ENCODE measurements at regions not wholly inside any gene's neighbourhood (a gene's known extent, or its start where the extent isn't known, plus 50 kb on each side); places are given as distances from the start of the nearest gene placed in this dataset.
A peak's percentile ranks its signal among the peaks of the same experiment; 100 is the strongest.

GRCh38 chr16:52874042-52874441 is 178.7 kb downstream of the CHD9NB start:
- DNase-seq (ENCODE audit: low spot score): no peak

DNA sequence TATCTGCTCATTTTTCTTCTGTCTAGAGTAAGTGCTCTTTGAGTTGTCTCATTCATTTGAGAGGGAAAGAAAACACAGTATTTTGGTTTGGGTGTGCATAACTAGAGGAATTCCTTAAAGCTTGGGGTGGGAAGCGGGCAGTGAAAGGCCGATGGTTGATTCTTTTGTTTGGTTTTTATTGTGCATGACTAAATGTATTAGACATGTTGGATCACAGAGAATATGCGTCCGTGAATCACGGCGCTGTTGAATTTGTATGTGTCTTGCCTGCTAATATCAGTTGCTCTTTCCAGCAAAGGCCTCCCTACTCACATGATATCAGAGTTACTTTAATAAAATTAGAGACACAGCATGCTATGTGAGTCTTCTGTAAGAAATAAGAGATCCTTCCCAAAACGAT is 180.0 kb downstream of the CHD9NB start:
- DNase-seq (ENCODE audit: low spot score): no peak

DNA sequence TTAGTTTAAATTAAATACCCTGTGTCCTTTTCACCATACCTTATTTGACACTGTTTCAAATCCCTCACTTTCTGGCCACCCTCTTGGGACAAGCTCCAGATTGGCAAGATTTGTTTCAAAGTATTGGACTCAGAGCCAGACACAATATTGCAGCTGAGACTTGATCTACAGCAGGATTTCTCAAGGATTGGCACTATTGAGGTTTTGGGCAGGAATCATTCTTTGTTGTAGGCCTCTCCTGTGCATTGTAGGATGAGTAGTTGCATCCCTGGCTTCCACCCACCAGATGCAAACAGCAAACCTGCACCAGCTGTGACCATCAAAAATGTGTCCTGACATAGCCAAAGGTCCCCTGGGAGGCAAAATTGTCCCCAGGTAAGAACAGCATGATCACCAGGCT is 181.2 kb downstream of the CHD9NB start:
- no peak for DNase-seq (ENCODE audit: low spot score)

GRCh38 chr16:52869243-52869642 is 183.5 kb downstream of the CHD9NB start:
- no peak for DNase-seq (ENCODE audit: low spot score)

- DNase-seq (ENCODE audit: low spot score): no peak
Observed at GRCh38 chr16:52863000-52863399, 189.7 kb downstream of the CHD9NB start.

- peak; percentile 19 for DNase-seq (ENCODE audit: low spot score)
Observed at GRCh38 chr16:52861614-52862022, 191.1 kb downstream of the CHD9NB start.

DNA sequence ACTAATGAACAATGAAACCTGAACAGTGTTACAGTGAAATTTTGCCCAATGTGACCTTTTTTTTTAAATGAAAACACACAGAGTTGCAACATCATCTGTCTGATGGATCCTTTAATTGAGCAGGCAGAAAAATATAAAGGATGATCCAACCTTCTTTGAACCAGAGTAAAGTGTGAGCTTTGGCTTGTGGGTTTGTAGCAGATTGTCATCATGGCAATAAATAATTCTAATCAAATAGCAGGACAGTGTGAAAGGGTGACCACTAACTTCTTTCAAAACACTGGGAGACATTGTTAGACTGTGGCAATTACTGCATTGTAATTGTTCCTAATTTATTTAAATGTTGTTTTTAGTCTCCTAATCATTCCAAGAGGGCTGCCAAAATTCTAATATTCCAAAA is 197.2 kb downstream of the CHD9NB start:
- no peak for DNase-seq (ENCODE audit: low spot score)

DNA sequence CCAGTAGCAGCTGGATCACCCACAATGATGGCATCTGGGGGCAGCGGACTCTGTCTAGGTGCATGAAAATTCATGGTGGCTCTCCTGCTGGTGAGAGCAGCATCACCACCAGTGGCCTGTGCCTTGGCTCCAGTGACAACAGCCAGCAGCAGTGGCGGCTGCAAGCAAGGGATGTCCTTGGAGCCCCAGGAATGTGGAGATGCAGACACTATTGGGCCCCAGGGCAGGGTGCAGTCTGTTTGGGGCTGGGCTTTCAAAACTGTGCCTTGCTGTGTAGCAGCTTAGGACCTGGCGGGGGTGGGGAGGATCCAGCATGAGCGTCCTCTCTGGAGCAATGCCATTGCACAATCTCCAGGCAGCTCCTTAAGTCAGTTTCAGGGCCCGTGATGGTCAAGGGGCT is 199.7 kb downstream of the CHD9NB start:
- no peak for DNase-seq (ENCODE audit: low spot score)

DNA sequence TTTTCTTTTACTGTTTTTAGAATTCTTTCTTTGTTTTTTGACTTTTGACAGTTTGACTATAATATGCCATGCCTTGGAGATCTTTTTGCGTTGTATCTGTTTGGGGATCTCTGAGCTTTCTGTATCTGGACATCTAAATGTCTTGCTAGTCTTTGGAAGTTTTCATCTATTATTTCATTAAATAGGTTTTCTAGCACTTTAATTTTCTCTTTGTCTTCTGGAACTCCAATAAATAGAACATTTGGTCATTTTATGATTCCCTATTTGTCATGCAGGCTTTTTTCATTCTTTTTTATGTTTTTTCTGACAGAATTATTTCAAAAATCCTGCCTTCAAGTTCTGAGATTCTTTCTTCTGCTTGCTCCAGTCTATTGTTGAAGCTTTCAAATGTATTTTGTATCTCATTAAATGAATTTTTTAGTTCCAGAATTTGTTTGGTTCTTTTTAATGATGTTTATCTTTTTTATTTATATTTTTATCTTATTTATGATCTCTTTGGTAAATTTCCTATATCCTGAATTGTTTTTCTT is 201.4 kb downstream of the CHD9NB start:
- no peak for DNase-seq (ENCODE audit: low spot score)

DNA sequence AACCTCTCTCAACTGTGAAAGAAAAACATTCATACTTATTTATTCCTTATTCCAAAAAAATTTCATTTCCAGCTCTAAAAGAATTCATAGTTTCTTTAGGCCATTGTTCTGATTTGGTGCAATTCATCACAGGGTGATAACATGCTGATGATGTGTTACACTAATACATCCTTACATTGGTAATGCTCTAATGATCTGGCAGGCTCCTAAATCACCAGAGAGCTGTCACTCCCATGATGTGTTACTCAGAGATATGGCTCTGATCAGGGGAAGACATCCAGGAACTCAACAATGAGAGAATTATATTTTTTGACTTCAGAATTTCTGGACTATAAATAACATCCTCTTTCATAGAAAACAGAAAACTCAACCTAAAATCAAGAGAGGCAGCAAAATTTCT is 209.3 kb downstream of the CHD9NB start:
- no peak for DNase-seq (ENCODE audit: low spot score)

GRCh38 chr16:52837251-52837650 is 215.4 kb downstream of the CHD9NB start:
- DNase-seq (ENCODE audit: low spot score): peak; percentile 42

GRCh38 chr16:52834736-52835465 is 217.8 kb downstream of the CHD9NB start:
- DNase-seq (ENCODE audit: low spot score): no peak

DNA sequence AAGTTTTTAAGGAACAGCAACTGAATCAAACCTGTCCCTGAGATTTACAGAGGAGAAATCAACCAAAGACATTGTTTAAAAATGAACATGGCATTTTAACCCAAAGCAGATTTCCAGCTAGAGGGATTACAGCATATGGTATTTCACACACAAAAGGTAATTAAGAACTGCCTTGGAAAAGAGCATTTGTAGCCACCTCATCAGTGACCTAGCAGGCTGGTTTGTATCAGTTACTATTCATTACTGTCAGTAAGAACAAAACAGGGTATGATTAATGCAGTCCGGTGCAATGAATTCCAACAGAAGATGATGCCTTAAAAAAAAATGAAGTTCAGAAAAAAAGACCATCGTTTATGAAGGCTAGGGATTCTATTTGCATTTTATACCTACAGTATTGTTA is 219.9 kb downstream of the CHD9NB start:
- no peak for DNase-seq (ENCODE audit: low spot score)

- DNase-seq (ENCODE audit: low spot score): no peak
Observed at GRCh38 chr16:52827456-52827855, 225.2 kb downstream of the CHD9NB start.

- no peak for DNase-seq (ENCODE audit: low spot score)
Observed at GRCh38 chr16:52825892-52826291, 226.8 kb downstream of the CHD9NB start.

DNA sequence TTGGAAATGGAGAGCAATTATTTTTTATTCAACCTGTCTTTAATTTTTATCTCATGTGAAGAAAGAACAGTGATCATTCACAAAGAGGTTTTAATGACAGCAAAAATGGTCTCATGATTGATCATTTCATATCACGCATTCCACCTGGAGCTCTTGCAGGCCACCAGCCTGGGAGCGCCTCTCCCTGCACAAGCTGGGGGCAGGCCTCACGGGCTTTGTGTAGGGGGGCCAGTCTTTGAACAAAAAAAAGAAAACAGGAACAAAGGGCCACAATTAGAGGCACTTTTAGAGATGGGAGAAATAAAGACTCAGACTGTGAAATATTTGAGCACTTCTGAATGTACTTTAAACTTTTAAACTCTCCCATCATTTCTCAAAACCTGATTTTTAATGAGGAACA is 232.9 kb downstream of the CHD9NB start:
- DNase-seq (ENCODE audit: low spot score): no peak

DNA sequence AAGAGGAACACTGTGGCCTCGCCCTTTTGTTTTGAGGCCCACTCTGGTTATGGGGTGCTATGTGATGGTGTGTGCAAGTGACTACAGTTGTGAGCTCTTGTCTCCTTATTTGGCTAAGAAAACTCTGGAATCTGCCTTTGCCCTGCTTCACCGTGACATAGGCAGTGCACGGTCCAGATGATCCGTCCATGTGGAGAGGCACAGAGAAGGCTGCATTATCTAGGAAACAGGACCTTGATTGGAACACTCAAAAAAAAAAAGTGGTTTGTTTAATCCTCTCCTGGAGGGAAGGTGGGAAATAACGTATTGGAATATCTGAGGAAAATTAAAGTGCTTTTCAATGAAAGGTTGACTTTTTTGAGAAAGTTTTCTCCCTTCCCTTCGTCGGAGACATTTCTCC is 233.3 kb downstream of the CHD9NB start:
- DNase-seq (ENCODE audit: low spot score): no peak

DNA sequence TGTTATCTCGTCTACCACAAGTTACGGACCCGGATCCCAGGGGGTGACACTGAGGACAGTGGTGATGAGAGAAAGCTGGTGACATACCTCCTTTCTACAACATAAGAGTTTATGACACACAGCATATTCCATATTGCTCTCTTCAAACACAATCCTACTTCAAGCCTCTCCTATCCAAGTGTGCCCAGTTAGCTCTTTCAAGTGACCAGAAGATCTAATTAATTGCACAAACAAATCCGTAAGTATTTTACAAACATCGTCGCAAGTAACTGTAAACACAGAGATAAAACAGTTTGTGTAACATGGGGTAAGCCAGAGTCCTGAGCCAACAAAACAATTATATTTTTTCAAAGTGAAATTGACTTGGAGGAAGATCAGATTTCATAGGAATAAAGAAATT is 235.0 kb downstream of the CHD9NB start:
- no peak for DNase-seq (ENCODE audit: low spot score)

DNA sequence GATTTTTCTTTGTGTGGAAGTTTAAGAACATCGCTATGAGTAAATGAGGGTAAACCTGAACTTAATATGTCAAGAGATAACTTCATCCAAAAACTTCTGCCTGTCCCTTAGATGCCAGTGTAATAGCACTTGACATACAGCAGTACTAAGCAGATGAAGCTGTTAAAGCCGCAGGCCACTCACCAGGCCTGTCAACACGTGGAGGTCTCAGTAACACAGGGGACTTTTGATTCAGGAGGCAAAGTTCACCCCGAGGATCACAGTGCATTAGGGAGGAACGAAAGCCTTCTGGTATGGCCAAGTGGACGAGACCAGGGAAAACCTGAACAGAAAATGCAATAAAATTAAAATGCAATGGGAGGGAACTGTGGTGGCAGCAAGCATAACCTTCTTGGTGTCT is 235.7 kb downstream of the CHD9NB start:
- DNase-seq (ENCODE audit: low spot score): no peak

GRCh38 chr16:52812678-52813556 is 239.8 kb downstream of the CHD9NB start:
- DNase-seq (ENCODE audit: low spot score): peak; percentile 98

GRCh38 chr16:52805559-52806168 is 247.0 kb downstream of the CHD9NB start:
- no peak for DNase-seq (ENCODE audit: low spot score)

- no peak for DNase-seq (ENCODE audit: low spot score)
Observed at GRCh38 chr16:52800432-52800831, 252.3 kb downstream of the CHD9NB start.

- DNase-seq (ENCODE audit: low spot score): no peak
Observed at GRCh38 chr16:52799149-52799548, 252.2 kb upstream of the TOX3 start.

All from A172 (cell line).